CD4-positive, alpha-beta T cell treated with Interferon gamma for 1 hour (primary cell): ENCODE measurements at regions not wholly inside any gene's neighbourhood (a gene's known extent, or its start where the extent isn't known, plus 50 kb on each side); places are given as distances from the start of the nearest gene placed in this dataset.

Experiments used
- DNase-seq: peaks from one replicate; pipeline ENCODE4 v3.0.0-alpha.2; 2020

DNA sequence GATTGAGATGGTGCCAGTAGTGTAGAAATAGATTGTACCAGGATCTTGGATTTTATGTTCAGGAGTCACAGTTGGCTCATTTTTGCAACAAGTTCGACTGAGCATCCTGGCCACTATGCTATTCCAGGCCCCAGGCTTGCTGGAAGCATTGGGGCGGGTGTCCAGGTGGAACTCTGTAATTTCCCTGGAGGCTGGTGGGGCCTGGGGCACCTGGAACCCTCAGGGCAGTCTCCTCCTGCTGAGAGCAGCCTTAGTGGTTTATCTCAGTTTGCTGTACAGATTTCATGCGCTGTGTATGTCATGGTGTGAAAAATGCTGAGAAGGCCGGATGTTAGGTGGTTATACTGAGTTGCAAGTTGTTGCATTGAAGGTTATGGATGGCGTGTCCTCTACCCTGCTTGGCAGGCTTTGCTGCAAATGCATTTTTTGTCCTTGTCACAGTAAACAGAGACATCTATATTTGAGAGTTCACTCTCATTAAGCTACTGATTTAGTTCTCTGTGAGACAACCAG is 135.1 kb upstream of the MYLIP start:
- DNase-seq, result no peak

DNA sequence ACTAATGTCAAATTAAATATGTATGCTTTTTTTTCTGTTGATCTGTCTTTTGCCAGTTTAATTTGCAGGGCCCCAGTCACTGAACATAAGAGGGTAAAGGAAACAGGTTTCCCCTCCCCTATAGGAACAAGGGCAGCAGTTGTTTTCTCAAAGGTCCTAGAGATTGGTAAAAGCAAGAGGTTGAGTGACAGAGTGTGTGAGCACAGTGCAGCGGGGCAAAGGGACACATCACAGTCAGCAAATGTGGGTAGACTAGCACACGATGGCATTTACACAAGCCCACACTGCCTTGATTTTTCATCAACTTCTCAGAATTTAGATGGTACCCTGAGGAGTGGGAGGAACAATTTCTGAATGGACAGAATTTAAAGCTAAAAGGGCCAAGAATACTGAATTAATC is 138.7 kb upstream of the MYLIP start:
- no peak for DNase-seq

DNA sequence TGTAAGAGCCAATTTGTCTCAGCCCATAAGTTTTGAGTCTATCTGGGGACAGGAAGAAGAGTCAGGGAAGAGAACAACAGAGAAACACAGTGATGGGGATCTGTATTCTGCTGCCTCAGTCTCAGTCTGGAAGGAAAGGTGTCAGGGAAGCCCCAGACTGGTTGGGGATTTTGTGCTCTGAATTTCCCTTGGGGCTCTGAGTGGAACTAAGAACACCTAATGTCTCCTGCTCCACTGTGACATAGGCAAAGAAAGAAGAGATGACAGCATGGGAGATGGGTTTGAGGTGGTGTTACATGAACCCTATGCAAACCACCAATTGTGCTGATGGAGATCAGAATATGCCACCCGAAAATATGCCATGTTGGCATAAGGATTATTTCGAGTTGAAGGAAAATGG is 139.5 kb upstream of the MYLIP start:
- no peak for DNase-seq

DNA sequence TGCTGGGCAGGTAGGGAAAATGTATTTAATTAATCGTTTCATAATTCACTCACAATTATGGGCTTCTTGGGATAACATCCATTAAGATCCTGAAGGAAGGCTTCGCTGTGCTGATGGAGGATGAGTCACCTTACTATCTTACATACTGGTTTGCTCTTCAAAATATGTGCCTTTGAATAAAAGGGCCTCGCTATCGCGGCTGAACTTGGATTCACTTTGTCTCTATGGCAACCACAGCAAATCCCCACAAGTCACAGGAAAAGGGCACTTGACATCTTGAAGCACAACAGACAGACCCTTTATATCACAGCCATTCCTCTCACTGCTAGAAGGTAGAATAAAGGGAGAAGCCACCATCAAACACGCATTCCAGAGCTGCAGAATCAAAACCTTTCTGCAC is 141.3 kb upstream of the MYLIP start:
- DNase-seq, result no peak

DNA sequence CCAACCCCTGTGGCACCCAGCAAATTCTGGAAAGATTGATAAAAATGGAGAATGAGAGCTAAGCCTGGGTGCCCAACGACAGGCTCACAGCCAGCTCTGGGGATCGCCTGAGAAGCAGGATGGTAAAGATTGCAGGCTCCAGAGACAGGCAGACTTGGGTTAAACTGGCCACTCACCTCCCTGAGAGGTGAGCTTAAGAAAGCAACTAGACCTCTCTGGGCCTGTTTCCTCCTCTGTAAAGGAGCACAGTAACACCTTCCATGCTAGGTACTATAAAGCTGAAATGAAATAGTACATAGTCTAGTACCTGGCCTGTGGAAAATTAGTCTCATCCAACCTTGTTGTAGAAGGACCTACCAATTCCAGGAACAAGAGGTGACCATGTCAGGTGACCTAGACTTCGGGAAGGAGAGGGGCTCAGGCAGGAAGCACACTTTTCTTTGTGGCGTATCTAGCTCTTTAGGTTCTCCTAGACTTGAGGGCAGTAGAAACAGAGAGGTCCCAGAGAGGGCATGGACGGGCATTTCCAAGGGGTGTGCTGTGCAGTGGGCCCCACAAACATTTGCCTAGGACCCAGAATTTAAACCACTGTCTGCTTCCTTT is 142.8 kb upstream of the MYLIP start:
- DNase-seq, result no peak

DNA sequence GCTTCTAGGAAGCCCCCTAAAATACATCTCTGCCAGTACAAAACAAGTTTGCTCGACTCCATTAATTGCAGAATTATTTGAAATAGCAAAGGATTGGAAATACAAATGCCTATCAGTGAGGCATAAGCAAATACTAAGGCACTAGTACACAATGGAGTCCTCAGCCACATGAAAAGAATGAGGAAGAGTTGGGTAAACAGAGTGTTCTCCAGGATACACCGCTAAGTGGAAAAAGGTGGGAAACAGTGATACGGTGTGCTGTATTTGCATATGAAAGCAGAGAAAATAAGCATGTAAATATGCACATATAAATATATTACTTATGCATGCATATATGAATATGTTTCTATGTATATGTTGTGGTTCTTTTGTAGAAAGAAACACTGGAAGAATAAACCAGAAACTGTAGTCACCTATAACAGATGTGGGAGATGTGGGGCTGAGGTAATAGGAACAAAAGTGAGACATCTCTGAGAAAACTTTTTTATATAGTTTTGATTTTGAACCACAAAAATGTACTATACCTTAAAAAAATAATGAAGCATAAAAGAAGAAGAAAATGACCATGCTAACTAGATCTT is 143.4 kb upstream of the MYLIP start:
- no peak for DNase-seq

DNA sequence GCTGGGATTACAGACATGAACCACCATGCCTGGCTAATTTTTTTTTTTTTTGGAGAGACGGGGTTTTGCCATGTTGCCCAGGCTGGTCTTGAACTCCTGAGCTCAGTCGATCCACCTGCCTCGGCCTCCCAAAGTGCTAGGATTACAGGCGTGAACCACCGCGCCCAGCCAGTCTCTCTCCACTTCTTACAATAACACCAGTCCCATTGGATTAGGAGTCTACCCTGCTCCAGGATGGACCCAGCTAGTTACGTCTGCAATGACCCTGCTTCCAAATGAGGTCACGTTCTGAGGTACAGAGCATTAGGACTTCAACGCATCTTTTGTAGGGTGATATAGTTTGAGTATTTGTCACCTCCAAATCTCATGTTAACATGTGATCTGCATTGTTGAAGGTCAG is 146.9 kb upstream of the MYLIP start:
- no peak for DNase-seq

DNA sequence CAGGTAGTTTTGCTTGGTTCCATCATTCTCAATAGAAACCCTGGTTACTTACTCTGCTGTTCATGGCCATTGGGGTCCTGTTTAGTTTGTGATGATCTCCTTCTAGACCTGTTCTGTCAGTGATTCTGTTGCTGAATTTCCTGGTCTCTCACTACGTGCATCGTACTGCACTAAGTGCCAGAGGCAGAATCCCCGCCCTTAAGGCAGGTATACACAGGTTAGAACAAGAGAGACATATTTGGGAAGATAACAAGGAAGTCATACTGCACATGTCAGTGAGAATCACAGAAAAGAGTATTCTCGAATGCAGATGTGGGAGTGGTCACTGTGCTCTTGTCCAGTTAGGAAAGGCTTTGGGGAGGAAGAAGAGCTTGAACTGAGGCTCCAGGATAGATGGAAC is 148.1 kb upstream of the MYLIP start:
- DNase-seq, result no peak

DNA sequence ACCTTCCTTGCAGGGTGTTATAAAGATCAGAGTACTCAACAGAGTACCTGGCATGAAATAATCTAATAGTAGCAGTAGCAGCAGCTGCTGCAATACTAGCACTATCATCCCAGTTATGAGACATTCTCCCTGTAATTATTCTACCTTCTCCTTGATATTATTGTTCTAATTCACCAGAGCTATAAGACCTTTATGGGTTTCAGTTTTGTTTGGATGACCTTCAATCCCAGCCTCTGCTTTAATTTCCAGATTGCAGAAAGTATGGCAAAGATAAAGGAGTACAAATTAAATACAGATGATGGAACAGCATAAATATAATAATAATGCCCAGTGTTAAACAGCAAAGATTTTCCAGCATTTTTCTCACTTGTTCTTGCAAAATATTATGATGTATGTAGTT is 150.5 kb upstream of the MYLIP start:
- DNase-seq, result no peak

DNA sequence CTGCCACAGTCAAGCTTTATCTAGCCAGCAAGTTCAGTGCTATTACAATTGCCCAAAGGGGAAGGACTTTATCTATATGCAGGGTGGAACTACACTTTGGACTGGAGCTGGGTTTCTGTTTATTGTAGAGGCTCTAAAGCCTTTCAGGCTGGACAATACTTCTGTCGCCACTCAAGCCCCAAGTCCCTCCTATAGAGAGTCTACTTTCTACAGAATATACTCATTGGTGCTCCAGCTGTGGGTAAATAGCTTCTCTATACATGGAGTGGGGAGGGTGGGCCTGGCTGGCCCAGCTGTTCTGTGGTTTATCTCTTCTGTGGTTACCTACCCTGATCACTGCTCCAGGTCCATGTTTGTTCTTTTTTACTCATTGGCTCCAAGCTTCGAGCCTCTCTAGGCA is 151.8 kb upstream of the MYLIP start:
- DNase-seq, result no peak

DNA sequence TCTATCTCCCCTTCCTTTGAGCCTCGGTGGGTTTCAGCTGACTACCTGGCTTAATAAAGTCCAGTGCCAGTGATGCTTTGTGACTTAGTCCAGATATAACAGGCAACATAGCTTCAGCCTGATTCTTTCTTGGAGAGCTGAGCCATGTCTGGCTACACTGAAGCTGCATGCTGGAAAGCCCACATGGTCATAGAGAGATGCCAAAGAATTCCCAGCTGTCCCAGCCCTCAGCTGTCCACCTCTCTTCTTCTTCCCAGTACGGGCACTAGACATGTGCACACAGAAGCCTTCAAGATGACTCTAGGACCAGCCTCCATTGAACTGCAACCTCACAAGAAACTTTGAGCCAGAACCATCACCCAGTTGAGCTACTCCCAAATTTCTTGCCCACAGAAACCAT is 154.1 kb upstream of the MYLIP start:
- DNase-seq, result no peak

DNA sequence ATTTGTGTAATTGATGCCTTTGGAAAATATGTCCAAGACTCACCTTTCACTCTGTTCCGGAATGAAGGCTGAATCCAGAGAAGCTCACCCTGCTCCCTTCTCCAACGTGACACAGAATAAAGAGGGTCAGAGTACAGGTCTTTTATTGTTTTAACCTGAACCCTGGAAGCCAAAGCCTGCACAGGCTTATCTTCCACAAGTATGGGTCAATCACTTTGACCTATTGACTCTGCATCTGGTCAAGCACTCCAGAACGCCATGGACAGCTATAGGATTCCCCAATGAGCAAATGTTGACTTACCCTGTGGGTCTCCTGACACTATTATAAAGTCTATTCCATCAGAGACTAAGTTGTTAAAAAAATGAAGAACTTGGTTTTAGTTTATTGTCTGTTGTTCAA is 158.4 kb upstream of the MYLIP start:
- DNase-seq, result no peak

DNA sequence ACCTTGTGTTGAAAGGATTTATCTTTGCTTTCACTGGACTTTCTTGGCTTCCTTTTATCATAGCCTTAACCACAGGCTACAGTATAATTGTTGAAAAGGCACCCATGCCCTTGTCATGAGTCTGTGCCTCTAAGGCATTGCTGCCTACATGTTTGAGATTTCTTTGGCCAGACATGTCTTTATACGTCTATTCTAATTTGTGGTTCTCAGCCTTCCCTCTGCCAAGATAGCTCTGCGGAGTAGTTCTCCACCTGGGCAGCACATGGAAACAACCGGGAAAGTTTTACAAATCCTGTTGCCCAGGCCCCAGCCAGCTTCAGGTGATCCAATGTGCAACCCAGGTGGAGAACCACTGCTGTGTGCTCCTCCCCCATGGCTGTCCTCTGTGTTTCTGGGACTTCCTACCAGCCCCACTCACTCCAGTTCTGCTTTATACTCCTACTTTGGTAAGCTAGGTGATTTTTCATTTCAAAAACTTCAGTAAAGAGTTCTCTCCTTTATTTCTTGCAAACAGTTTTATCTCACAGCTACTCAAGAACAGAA is 159.6 kb upstream of the MYLIP start:
- no peak for DNase-seq

DNA sequence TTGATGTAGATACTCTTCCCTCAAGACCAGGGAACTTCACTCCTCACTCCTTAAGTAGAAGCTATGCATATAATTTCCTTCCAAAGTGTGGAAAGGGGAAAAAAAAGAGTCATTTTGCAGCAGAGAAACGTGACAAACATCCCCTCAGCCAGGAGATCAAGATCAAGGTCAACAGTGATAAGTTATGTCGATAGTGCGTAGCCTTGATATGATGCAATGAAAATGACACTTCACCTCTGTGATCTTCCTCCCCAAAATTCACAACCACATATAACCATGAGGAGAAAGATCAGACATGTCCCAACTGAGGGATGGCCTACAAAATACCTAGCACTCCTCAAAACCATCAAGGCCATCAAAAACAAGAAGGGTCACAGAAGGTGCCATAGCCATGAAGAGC is 160.4 kb upstream of the MYLIP start:
- DNase-seq, result no peak

DNA sequence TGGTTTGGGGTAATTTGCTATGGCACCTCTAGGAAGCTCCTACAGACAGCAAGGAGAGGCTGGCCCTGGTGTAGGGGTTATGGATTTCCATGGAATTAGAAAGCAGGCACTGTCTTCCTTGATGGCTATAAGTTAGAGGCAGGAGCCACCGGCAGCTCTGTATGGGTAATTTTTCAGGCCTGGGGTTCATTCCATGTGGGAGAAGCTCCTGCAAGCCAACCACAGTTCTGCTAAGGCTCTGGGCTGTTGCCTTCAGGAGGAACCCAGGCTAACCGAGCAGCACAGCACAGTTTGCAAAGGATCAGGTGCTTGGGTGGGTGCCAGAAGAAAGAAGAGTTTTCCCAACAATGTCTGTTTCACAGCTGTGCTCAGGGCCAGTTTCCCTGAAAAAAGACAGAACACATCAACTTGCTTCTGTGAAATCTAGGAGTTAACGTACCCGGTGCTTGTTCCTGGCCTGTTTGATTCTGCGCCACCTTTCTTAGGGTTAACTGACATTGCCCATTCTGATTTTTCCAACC is 162.8 kb upstream of the MYLIP start:
- DNase-seq, result no peak

DNA sequence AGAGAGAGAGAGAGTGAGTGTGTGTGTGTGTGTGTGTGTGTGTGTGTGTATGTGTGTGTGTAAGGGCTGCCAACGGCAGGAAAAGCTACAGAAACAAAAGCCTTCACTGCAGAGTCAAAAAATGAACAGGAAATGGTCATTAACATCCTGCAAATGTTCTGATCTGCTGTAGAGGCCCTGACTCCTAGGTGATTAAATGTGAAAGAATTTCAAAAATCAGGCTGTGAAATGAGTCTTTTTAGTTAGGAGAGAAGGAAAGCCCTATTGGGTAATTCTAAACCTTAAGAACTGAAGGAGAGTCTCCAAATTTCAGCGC is 166.5 kb upstream of the MYLIP start:
- no peak for DNase-seq

DNA sequence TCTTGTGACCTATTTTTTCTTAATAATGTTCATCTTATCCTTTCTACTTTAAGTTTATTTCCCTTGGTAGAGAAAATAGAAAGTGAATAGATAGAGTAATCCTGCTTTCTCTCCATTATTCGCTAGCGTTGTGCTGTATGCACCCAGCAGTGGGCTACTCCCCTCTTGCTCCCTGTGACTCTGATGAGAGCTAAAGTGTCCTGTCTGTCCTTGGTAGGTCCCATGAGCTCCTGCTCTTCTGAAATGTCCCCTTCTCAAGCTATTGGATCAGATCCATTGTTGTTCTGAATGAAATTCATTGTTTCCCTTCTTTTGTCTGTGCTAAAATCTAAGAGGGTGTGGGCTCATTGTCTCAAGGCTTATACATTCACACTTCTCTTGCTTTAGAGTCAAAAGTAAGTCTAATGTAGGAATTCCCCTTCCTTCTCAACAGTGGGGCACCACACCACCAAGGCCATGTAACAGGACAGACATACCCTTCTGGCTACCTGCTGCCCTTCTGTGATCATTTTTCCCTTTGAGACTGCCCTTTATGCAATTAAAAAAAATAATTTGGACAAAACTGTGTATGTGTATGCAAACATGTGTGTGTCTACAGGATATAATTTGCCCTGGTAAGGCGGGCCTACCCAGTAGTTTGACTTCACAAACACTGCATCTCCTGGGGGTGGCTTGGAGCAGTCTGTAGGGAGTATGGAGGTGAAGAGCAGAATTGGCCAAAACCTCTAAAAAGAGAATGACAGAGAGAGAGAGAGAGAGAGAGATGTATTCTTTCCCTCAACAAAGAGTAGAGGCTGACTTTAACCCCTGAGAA is 167.0 kb upstream of the MYLIP start:
- no peak for DNase-seq

DNA sequence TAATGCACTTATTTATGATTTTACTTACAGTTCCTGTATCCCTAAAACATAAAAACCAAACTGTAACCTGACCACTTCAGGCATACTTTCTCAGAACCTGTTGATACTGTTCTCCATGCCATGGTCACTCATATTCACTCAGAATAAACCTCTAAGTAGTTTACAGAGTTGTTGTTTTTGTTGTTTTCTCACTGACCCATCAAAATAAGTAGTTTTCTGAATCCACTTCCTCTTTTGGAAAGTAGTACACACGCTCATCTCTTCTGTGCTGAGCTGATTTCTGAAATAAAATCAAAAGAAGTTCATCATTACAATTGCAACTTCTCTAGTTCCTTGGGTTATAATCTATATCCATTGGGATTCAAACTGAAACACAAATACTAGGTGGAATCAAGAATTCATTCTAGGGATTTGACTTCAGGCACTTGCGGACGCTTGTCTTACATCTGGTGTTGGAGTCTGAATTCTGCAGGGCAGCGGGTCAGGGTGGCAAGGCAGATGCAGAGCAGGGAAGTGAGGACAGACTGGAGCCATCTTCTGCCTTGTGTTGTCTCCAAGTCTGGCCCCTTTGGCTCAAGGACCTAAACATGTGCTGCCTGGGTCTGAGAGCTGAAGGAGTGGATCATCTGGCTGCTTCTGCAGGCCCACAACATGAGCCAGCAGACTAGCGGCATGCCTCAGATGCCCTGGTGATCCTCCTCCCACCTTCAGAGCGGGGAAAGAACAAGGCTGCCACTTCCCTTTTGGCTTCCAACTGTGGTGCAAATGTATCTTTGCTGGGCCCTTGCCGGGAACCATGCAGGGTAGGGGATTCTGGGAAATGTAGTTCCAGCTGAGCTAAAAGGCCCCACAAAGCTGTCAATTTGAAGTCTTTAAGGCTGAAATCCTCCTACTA is 167.9 kb upstream of the MYLIP start:
- DNase-seq, result peak; percentile 6

DNA sequence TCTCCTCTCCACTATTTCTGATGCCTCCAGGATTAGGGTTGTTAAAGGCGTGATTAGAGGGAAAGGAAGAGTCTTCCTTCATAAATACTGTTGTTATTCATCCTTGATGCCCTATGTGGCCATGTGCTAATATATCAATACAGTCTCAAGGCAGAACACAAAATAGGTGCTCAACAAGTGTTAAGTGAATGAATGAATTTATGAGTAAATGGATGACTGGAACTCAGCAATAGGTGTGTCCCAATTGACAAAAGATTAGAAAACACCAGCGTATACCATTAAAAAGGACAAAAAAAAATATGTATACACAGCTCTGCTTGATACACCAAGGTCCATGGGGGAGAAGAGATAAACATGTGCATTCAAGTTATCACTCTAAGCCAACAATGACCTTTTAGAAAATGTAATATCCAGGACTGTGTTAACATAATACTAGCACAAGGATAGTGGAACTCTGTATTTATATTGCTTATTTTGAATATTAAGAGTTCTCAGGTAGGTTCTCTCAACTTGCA is 171.2 kb upstream of the MYLIP start:
- DNase-seq, result no peak

DNA sequence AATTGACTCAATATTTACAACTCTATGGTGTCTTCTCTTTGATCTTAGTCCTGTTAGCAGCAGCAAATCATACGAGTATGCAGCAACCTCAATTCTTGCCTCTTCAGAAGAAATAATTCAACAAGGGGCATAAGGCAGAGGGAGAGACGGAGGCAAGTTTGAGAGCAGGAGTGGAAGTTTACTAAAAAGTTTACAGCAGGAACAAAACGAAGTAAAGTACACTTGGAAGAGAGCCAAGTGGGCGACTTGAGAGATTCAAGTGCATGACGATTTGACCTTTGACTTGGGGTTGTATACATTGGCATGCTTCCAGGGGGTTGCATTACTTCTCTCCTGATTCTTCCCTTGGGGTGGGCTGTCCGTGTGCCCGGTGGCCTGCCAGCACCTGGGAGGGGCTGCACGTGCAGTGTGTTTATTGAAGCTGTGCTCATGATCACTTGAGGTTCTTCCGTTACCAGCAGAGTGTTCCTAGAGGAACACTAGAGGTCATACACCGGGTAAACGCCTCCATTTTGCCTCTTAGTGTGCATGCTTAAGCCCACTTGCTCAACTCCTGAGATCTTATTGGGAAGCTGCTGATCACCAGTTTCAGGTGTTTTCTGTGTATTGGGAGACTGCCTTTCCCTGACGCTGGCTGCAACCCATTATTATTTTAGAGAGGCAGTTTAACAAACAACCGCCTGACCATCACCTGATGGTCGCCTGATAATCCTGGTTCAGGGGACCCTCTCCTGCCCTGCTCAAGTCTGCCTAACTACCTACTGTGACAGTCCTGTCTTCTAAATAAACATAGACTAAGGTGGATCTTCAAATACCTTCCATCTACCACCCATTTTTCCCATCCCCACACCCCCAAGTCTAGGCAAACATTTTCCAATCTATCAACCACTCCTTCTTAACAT is 172.4 kb upstream of the MYLIP start:
- DNase-seq, result no peak

DNA sequence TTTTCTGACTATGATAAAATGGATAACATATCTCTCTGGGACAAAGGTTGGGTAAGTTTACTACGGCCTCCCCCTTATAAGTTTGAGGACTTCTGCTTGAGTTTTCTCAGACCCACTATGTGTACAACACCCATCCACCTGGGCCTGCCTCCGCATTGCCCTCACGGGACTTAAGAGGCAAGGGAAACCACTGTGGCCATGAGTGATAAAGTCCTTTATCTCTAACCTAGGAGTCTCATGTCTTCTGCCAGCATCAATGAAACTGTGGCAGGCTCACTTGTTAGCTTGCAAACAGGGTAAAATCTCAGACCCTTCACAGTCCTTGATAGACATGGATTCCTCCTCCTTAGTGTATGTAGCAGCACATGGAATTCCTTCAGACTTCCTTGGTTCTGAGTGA is 173.4 kb upstream of the MYLIP start:
- no peak for DNase-seq
